ENCODE measurements at regions not wholly inside any gene's neighbourhood (a gene's known extent, or its start where the extent isn't known, plus 50 kb on each side); places are given as distances from the start of the nearest gene placed in this dataset.

DNA sequence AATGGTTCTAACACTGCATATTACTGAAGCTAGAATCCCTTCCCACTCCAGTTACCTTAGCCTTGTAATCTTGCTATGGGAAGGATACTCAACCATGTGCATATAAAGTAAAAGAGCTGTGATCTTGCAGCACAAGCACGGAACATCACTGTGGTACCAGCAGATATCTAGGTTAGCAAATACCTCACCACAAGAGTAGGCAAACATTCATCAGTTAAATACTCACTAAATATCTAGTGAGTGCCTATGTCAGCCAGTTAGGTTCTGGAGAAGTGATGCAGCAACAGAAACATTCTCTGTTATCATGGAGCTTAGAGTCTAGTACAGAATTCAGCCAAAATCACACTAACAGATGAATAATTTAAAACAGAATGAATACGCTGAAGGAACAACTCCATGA lies 349.6 kb upstream of the UBE2E3 start:
- no peak overlapping the region for H3K4me3 Mint-ChIP-seq (ENCODE audit: low read depth)
- H3K4me1 Mint-ChIP-seq (ENCODE audit: low read depth), result no peaks in the 10 kb centered on the region
- no peak for TF ChIP-seq CTCF (IDR thresholded peaks at IDR 0.05; ENCODE audit: unreplicated experiment)
- no peaks in the 10 kb centered on the region for H3K27me3 Mint-ChIP-seq
- DNase-seq (ENCODE audit: low spot score, unreplicated experiment), result no peak
- no peaks in the 10 kb centered on the region for H3K36me3 Mint-ChIP-seq (ENCODE audit: insufficient read depth)
- H3K9me3 Mint-ChIP-seq (ENCODE audit: low read depth), result no peaks in the 10 kb centered on the region
- H3K27ac Mint-ChIP-seq, result no peak overlapping the region

DNA sequence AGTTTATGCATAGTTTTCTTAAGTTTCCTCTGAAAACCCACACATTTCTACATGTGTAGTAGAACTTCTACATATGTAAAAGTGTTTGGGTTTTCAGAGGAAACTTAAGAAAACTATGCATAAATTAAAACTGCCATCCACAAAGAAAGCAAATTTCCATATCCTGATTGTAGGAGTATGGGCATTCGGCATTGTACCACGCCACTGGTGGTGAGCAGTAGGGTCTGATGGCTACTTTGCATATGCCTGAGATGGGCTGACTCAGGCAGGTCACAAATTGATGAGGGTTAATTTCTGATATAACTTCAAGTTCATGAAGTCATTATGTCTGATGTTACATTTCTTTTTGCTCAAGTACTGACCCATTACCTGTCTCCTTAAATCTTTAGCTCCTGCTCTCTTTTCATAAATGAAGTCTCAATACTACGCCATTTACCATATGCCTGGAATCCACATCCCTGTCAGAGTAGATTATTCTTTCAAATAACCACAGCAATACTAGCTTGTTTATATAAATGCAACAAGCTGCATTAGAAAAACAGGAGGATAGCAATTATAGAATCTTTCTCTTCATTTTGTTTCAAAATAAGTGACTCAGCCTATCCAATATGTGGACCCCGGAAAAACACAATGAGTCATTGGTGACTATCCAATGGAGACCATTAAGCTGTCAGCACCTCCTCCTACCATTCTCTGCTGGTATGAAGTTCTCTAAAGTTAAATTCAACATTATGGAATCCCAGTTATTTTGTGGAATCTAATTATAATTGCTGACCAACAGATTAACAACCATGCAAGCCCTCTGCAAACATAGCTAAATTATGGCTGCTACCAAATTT lies 355.2 kb upstream of the UBE2E3 start:
- H3K4me3 Mint-ChIP-seq (ENCODE audit: low read depth), result no peak overlapping the region
- TF ChIP-seq CTCF (IDR thresholded peaks at IDR 0.05; ENCODE audit: unreplicated experiment), result no peak
- no peak overlapping the region for H3K27ac Mint-ChIP-seq
- no peaks in the 10 kb centered on the region for H3K4me1 Mint-ChIP-seq (ENCODE audit: low read depth)
- DNase-seq (ENCODE audit: low spot score, unreplicated experiment), result no peak
- peaks cover 4% of the 10 kb centered on the region for H3K9me3 Mint-ChIP-seq (ENCODE audit: low read depth)
- H3K27me3 Mint-ChIP-seq, result no peaks in the 10 kb centered on the region
- H3K36me3 Mint-ChIP-seq (ENCODE audit: insufficient read depth), result no peaks in the 10 kb centered on the region

GRCh38 chr2:180621941-180622918 lies 358.2 kb upstream of the UBE2E3 start:
- no peak for TF ChIP-seq CTCF (IDR thresholded peaks at IDR 0.05; ENCODE audit: unreplicated experiment)
- Mint-ChIP-seq H3K9me3 (ENCODE audit: low read depth) (peaks cover 4% of the 10 kb centered on the region), H3K4me3 (ENCODE audit: low read depth) (no peak overlapping the region)

GRCh38 chr2:180621366-180621765 lies 359.0 kb upstream of the UBE2E3 start:
- no peaks in the 10 kb centered on the region for H3K36me3 Mint-ChIP-seq (ENCODE audit: insufficient read depth)
- H3K4me3 Mint-ChIP-seq (ENCODE audit: low read depth), result no peak overlapping the region
- no peaks in the 10 kb centered on the region for H3K4me1 Mint-ChIP-seq (ENCODE audit: low read depth)
- no peaks in the 10 kb centered on the region for H3K27me3 Mint-ChIP-seq
- no peak for TF ChIP-seq CTCF (IDR thresholded peaks at IDR 0.05; ENCODE audit: unreplicated experiment)
- no peak overlapping the region for H3K27ac Mint-ChIP-seq
- DNase-seq (ENCODE audit: low spot score, unreplicated experiment), result no peak
- peaks cover 4% of the 10 kb centered on the region for H3K9me3 Mint-ChIP-seq (ENCODE audit: low read depth)

More at GRCh38 chr2:180621941-180622918, 358.2 kb upstream of the UBE2E3 start:
- no peak for DNase-seq (ENCODE audit: low spot score, unreplicated experiment)
- Mint-ChIP-seq H3K36me3 (ENCODE audit: insufficient read depth) (no peaks in the 10 kb centered on the region), H3K27me3 (no peaks in the 10 kb centered on the region), H3K4me1 (ENCODE audit: low read depth) (no peaks in the 10 kb centered on the region), H3K27ac (no peak overlapping the region)

DNA sequence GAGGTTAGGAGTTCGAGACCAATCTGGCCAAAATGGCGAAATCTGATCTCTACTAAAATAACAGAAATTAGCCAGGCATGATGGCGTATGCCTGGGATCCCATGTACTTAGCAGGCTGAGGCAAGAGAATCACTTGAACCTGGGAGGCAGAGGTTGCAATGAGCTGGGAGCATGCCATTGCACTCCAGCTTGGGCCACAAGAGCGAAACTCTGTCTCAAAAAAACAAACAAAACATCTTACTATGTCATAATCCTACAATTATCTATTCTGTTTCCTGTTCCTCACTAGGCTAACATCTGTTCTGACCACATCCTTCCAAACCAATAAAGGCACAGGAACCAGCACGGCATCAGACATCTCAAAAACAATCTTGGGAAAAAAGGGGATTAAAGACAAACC lies 361.8 kb upstream of the UBE2E3 start:
- Mint-ChIP-seq H3K27ac (no peak overlapping the region), H3K4me1 (ENCODE audit: low read depth) (no peaks in the 10 kb centered on the region), H3K9me3 (ENCODE audit: low read depth) (peaks cover 4% of the 10 kb centered on the region), H3K4me3 (ENCODE audit: low read depth) (no peak overlapping the region), H3K27me3 (no peaks in the 10 kb centered on the region), H3K36me3 (ENCODE audit: insufficient read depth) (no peaks in the 10 kb centered on the region)
- TF ChIP-seq CTCF (IDR thresholded peaks at IDR 0.05; ENCODE audit: unreplicated experiment), result no peak
- DNase-seq (ENCODE audit: low spot score, unreplicated experiment), result no peak

Measured in progenitor cell of endocrine pancreas (in vitro differentiated cells).